Endothelial cell (in vitro differentiated cells): ENCODE measurements at regions not wholly inside any gene's neighbourhood (a gene's known extent, or its start where the extent isn't known, plus 50 kb on each side); places are given as distances from the start of the nearest gene placed in this dataset.

Experiments
- DNase-seq: peaks from one replicate; pipeline ENCODE4 v3.0.0; 2021; ENCODE audit warnings: low spot score
- H3K27ac Mint-ChIP-seq: one replicate; pipeline ENCODE4 v1.8.0; 2021; ENCODE audit warnings: mixed read lengths, inconsistent platforms; ENCODE audit not compliant: unreplicated experiment
- H3K27me3 Mint-ChIP-seq: one replicate; pipeline ENCODE4 v1.8.0; 2021; ENCODE audit warnings: mild to moderate bottlenecking, moderate library complexity, mixed read lengths, inconsistent platforms; ENCODE audit not compliant: unreplicated experiment
- H3K36me3 Mint-ChIP-seq: one replicate; pipeline ENCODE4 v1.8.0; 2021; ENCODE audit warnings: mild to moderate bottlenecking, low read depth, mixed read lengths, inconsistent platforms; ENCODE audit not compliant: unreplicated experiment
- H3K4me1 Mint-ChIP-seq: one replicate; pipeline ENCODE4 v1.8.0; 2021; ENCODE audit warnings: mild to moderate bottlenecking, mixed read lengths, inconsistent platforms; ENCODE audit not compliant: unreplicated experiment
- H3K4me3 Mint-ChIP-seq: one replicate; pipeline ENCODE4 v1.8.0; 2021; ENCODE audit warnings: mild to moderate bottlenecking, mixed read lengths, inconsistent platforms; ENCODE audit not compliant: unreplicated experiment
- H3K9me3 Mint-ChIP-seq: one replicate; pipeline ENCODE4 v1.8.0; 2021; ENCODE audit warnings: mixed read lengths, inconsistent platforms; ENCODE audit not compliant: unreplicated experiment
- CTCF ChIP-seq: fragments of 200-600 bp; sonication (generic); IDR thresholded peaks from one replicate; pipeline ENCODE4 v1.5.0; 2021; ENCODE audit warnings: antibody characterized with exemption; ENCODE audit not compliant: unreplicated experiment

- no peaks in the 10 kb centered on the region for H3K36me3 Mint-ChIP-seq
- no peaks in the 10 kb centered on the region for H3K4me1 Mint-ChIP-seq
- no peak overlapping the region for H3K4me3 Mint-ChIP-seq
- TF ChIP-seq CTCF, result no peak
- no peak overlapping the region for H3K27ac Mint-ChIP-seq
- H3K9me3 Mint-ChIP-seq, result no peaks in the 10 kb centered on the region
- H3K27me3 Mint-ChIP-seq, result no peaks in the 10 kb centered on the region
- no peak for DNase-seq
Measured at GRCh38 chr5:86029308-86029707, 588.4 kb upstream of the COX7C start.

DNA sequence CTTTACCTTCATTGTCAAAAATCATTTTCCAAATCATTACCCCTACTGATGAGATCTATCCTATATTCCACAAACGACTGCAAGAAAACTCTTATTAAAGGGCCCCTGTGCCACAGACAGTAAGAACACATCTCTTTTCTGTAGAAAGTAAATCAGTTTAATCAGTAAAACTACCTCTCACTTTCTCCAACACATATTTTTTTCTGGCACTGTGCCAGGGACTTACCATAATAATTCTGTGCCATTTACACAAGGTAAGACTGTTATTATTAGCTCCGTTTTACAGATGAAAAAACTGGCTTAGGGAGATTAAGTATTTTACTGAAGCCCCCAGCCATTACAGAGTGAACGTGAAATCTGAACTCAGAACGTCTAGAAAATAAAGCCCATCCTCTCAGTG, 587.0 kb upstream of the COX7C start:
- Mint-ChIP-seq H3K36me3 (no peaks in the 10 kb centered on the region), H3K27me3 (no peaks in the 10 kb centered on the region), H3K4me1 (no peaks in the 10 kb centered on the region), H3K9me3 (no peaks in the 10 kb centered on the region), H3K27ac (no peak overlapping the region), H3K4me3 (no peak overlapping the region)
- no peak for TF ChIP-seq CTCF
- DNase-seq, result no peak

DNA sequence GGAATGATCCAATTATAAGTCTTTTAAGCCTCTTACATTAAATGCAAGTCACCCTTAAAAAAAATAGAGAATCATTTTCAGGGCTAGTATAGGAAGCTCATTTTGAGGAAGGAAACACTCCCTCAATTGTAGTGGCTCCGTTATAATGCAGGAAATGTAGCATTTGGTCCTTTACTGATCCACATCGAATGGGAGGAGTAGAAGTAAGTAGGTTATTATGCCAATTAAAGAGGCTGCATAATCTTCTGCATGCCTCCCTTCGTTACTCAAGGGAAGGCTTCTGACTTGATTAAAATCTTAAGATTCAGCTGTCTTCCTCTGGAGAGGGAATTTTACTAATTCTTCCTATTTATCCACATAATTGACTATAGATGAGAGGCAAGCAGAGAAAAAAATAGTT, 579.2 kb upstream of the COX7C start:
- no peak overlapping the region for H3K4me3 Mint-ChIP-seq
- H3K27ac Mint-ChIP-seq, result no peak overlapping the region
- no peaks in the 10 kb centered on the region for H3K4me1 Mint-ChIP-seq
- DNase-seq, result no peak
- H3K9me3 Mint-ChIP-seq, result no peaks in the 10 kb centered on the region
- no peak for TF ChIP-seq CTCF
- no peaks in the 10 kb centered on the region for H3K36me3 Mint-ChIP-seq
- H3K27me3 Mint-ChIP-seq, result no peaks in the 10 kb centered on the region

GRCh38 chr5:86039351-86039750, 578.4 kb upstream of the COX7C start:
- H3K27me3 Mint-ChIP-seq, result no peaks in the 10 kb centered on the region
- H3K4me3 Mint-ChIP-seq, result no peak overlapping the region
- TF ChIP-seq CTCF, result no peak
- H3K9me3 Mint-ChIP-seq, result no peaks in the 10 kb centered on the region
- H3K4me1 Mint-ChIP-seq, result no peaks in the 10 kb centered on the region
- no peaks in the 10 kb centered on the region for H3K36me3 Mint-ChIP-seq
- no peak for DNase-seq
- H3K27ac Mint-ChIP-seq, result no peak overlapping the region

- TF ChIP-seq CTCF, result no peak
- no peak overlapping the region for H3K27ac Mint-ChIP-seq
- H3K4me1 Mint-ChIP-seq, result no peaks in the 10 kb centered on the region
- no peaks in the 10 kb centered on the region for H3K9me3 Mint-ChIP-seq
- no peaks in the 10 kb centered on the region for H3K36me3 Mint-ChIP-seq
- DNase-seq, result no peak
- H3K27me3 Mint-ChIP-seq, result no peaks in the 10 kb centered on the region
- H3K4me3 Mint-ChIP-seq, result no peak overlapping the region
Measured at GRCh38 chr5:86070719-86071118, 547.0 kb upstream of the COX7C start.
